Stimulated activated CD8-positive, alpha-beta memory T cell treated with anti-CD3 and anti-CD28 coated beads, Interleukin-2, amount 100 ng/mL, for 48 hours (primary cell): ENCODE measurements at regions not wholly inside any gene's neighbourhood (a gene's known extent, or its start where the extent isn't known, plus 50 kb on each side); places are given as distances from the start of the nearest gene placed in this dataset.
"Not testable (repeated sequence)": the region's sequence is repeated elsewhere in the genome, so short reads cannot be mapped to it uniquely, and the experiment has no call there.

Experiments used
- DNase-seq, 2 donors: peaks; one replicate each; pipeline ENCODE4 v3.0.0-alpha.2; 2020; ENCODE audit warnings: low read depth in 2 of 2

- no peak for DNase-seq
Observed at GRCh38 chr7:32762925-32763293, 128.7 kb downstream of the KBTBD2 start.

GRCh38 chr7:32762206-32762924 lies 129.2 kb downstream of the KBTBD2 start:
- DNase-seq: not testable (repeated sequence)

- DNase-seq: no peak
Observed at GRCh38 chr7:32761451-32762205, 129.9 kb downstream of the KBTBD2 start.

- DNase-seq: not testable (repeated sequence)
Observed at GRCh38 chr7:32760755-32761154, 130.8 kb downstream of the KBTBD2 start.

GRCh38 chr7:32759859-32760258 lies 131.7 kb downstream of the KBTBD2 start:
- DNase-seq: not testable (repeated sequence)

- not testable (repeated sequence) for DNase-seq
Observed at GRCh38 chr7:32753872-32754271, 137.7 kb downstream of the KBTBD2 start.

- not testable (repeated sequence) for DNase-seq
Observed at GRCh38 chr7:32748337-32748736, 143.2 kb downstream of the KBTBD2 start.

- DNase-seq: not testable (repeated sequence)
Observed at GRCh38 chr7:32747443-32748148, 144.0 kb downstream of the KBTBD2 start.

- not testable (repeated sequence) for DNase-seq
Observed at GRCh38 chr7:32741853-32742476, 149.6 kb downstream of the KBTBD2 start.

- DNase-seq: not testable (repeated sequence)
Observed at GRCh38 chr7:32739749-32740148, 151.8 kb downstream of the KBTBD2 start.

- DNase-seq: not testable (repeated sequence)
Observed at GRCh38 chr7:32738390-32738789, 153.2 kb downstream of the KBTBD2 start.

- DNase-seq: not testable (repeated sequence)
Observed at GRCh38 chr7:32732767-32733166, 158.8 kb downstream of the KBTBD2 start.

GRCh38 chr7:32729335-32729675 lies 162.3 kb downstream of the KBTBD2 start:
- DNase-seq: not testable (repeated sequence)

- DNase-seq: peak; percentile 14 to 15
Observed at GRCh38 chr7:32728412-32729334, 162.9 kb downstream of the KBTBD2 start.

GRCh38 chr7:32727483-32728411 lies 163.8 kb downstream of the KBTBD2 start:
- DNase-seq: peak; percentile 18 to 22

GRCh38 chr7:32722837-32723236 lies 168.7 kb downstream of the KBTBD2 start:
- not testable (repeated sequence) for DNase-seq

- DNase-seq: no peak
Observed at GRCh38 chr7:32694182-32694581, 197.4 kb downstream of the KBTBD2 start.

- DNase-seq: peak in 1 of 2 donors; percentile 12
Observed at GRCh38 chr7:32691965-32692815, 196.9 kb downstream of the AVL9 start.

- not testable (repeated sequence) for DNase-seq
Observed at GRCh38 chr7:32688092-32688491, 192.8 kb downstream of the AVL9 start.
